Activated naive CD8-positive, alpha-beta T cell treated with anti-CD3 and anti-CD28 coated beads, Interleukin-2, amount 50 U/mL, for 16 hours (primary cell): ENCODE measurements at regions not wholly inside any gene's neighbourhood (a gene's known extent, or its start where the extent isn't known, plus 50 kb on each side); places are given as distances from the start of the nearest gene placed in this dataset.

ENCODE experiments used
- DNase-seq: peaks from one replicate; pipeline ENCODE4 v3.0.0-alpha.2; 2020; ENCODE audit warnings: low read depth, low spot score

DNA sequence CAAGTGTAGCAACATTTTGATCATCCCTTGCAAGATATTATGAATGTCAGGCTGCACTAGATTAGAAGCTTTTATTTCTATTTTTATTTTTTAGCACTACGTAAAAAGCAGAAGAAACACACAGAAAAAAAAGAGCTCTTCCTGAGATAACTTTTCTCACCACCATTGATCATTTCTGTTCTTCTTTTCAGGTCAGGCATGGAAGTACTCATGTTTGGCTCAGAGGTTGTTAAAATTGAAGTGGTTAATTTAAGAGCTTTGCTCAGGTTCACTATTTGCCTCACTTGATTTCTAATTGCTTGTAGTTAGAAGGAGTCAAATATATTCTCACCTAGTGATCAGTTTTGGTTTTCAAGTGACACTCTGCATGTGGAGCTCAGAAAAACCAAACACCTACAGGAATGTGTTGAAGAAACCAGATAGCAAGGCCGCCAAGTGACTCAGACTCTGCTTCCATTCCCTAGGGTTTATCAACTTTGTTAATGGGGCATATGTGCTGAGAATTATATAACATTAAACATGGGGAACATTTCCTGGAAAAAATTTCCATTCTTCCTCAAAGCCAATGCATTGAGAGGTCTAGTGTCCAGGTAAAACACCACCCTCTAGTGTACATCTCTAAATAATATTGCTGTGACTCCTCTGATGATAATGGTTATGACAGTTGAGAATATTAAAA is 679.8 kb downstream of the CETN3 start:
- DNase-seq, result no peak

GRCh38 chr5:89728750-89729149 is 680.8 kb downstream of the CETN3 start:
- DNase-seq, result no peak

DNA sequence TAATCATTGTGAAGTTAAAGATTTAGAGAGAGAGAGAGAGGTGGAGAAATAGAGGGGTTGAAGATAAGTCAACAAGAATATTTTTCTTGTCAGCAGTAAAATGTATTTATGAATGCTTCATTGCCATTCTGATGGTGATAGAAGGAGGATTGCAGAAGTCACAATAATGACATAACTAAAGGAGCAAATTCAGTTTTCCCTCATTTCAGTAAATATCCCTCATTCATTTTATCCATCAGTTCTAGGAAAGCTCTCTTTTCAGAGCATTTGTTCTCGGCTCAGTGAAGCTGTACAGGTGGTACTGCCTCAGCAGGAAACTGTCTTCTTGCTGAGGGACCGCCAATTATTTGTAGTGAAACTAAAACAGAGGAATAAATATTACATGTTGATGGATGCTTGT is 681.4 kb downstream of the CETN3 start:
- no peak for DNase-seq

- DNase-seq, result no peak
Measured at GRCh38 chr5:89724379-89725095, 685.0 kb downstream of the CETN3 start.

- no peak for DNase-seq
Measured at GRCh38 chr5:89723907-89724306, 685.6 kb downstream of the CETN3 start.

- no peak for DNase-seq
Measured at GRCh38 chr5:89722538-89722937, 687.0 kb downstream of the CETN3 start.

DNA sequence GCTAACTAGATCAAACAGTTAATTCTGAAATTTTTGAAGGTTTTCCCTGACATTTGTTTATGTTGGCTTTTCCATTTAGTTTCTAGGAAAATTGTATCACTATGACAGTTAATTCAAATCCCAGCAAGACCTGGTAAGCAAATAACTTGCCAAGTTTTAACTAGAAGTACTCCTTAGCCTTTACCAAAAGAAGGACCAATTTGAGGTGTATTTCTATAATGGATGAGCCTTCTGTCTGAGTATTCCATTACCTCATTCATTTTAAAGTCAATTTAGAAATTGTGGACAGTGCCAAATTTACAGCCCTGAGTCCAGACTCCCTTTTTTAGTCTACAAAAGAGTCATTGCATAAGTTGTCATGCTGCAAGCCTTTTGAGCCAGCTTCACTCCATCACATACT is 687.6 kb downstream of the CETN3 start:
- DNase-seq, result no peak

DNA sequence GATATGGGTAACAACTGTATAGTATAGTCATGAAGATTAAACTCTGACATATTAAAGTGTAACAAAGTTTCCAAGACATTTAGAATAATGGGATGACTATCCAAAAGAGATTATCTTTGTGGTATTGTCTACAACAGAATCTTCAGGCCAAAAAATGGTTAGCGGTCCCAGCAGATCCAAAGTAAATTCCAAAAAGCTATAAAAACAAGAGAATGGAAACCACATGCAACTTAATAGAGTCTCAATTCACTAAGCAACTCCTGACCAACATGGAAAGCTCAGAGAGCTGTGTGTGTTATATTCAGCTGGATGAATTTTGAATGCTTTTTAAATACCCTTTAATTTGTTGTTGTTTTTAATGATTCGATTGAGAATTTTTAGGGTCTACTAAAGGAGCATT is 688.2 kb downstream of the CETN3 start:
- DNase-seq, result no peak

- no peak for DNase-seq
Measured at GRCh38 chr5:89712134-89712700, 697.3 kb downstream of the CETN3 start.

GRCh38 chr5:89711526-89711925 is 698.0 kb downstream of the CETN3 start:
- DNase-seq, result no peak

DNA sequence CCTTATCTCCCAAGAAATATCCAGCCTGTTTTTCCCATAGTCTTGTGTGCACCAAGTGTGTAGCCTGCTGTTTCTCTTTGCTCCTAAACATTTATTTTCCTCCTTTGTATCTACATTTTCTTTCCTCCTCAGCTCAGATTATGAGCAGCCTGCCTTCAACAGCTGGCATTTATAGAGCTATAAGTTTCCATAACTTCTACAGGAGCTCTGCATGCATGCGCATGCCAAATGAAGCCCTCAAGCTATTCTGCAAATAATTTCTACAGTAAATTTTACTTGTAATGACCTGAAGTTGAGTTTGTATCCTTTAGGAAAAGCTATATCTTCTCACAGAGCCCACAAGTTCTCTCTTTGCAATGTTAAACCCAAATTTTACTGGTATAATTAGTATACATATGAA is 699.5 kb downstream of the CETN3 start:
- DNase-seq, result no peak

DNA sequence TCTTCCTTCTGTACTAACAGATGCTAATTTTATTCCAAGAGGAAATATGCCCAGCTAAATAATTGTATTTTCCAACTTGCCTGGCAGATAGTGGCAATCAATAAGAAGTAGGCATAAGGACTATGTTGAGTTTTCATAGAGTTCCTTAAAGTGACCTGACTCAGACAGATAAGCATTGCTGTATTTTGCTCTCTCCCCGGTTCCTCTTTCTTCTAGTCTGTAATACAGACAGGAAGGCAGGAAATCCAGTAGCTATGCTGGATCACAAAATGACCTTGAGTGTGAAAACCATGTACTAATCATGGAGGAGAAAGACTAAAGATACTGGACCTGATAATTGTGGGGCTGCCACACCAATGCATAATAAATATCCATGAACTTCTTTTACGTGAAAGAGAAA is 701.7 kb downstream of the CETN3 start:
- DNase-seq, result no peak

DNA sequence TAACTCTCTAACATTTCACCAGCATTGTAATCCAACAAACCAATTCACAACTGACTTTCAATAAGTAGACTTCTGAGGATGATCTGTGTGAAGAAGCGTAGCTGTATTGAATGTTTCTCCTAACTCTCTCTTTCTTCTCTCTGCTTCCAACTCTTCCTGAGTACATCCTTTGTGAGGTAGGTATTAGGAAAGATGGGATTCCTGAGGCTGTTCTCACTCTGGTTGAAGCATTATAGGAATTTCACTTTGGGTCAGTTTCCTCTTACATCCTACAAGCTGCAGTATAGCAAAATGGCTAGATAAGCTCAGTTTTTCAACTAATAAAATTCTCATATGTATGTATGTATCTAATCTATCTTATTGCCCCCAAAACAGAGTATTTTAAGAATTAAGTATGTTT is 702.8 kb downstream of the CETN3 start:
- no peak for DNase-seq

- no peak for DNase-seq
Measured at GRCh38 chr5:89703817-89704216, 705.7 kb downstream of the CETN3 start.

- no peak for DNase-seq
Measured at GRCh38 chr5:89698028-89698427, 711.5 kb downstream of the CETN3 start.

- no peak for DNase-seq
Measured at GRCh38 chr5:89697581-89697980, 712.0 kb downstream of the CETN3 start.

GRCh38 chr5:89695371-89695770 is 714.2 kb downstream of the CETN3 start:
- no peak for DNase-seq

- DNase-seq, result no peak
Measured at GRCh38 chr5:89694026-89694550, 715.5 kb downstream of the CETN3 start.

- no peak for DNase-seq
Measured at GRCh38 chr5:89690331-89690730, 719.2 kb downstream of the CETN3 start.

DNA sequence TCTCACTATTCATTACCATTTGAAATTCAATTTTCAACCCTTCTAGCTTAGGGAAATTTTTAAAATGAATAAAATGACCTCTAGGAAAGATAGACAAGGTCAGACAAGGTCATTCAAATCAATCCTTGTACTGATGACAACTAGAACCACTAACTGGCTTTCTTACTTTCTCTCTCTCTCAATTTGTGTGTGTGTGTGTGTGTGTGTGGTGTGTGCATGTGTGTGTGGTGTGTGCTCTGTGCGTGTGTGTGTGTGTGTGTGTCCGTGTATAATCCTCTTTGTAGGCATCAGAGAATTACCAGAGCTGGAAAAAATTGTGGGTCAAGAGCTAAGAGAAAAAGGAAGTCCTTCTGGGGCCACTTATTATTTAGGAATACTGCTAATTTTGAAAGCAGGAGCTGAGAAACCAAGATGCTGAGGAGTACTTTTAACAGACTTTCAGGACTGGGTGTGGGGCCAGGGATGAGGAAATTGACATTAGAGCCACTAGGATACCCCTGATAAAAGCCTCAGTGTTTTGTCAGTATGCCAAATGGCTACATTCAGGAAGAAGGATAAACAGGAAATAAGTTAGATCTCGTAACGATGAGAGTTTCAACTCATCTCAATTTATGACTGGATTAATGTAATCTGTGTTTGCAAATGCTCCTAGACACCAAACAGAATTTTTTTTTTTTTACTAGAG is 723.3 kb downstream of the CETN3 start:
- no peak for DNase-seq

- DNase-seq, result no peak
Measured at GRCh38 chr5:89676634-89677033, 732.9 kb downstream of the CETN3 start.

DNA sequence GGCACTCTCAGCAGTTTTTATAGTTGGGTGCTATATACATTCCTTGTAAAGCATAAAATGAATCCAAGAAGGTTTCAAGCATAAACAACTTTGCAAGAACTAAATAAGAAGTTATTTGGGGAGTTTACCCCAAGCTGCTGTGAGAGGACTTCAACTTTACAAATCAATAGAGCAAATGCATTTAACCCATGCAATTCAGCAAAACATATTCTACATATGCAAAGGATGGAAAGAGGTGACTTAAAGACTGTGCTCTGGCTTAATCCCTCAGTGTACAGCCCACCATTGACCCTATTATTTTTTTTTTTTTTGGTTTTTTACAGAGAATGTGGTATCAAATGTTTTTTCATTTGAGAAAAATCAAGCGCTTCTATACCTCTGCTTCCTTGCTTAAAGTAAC is 736.5 kb downstream of the CETN3 start:
- no peak for DNase-seq
